ENCODE measurements at regions not wholly inside any gene's neighbourhood (a gene's known extent, or its start where the extent isn't known, plus 50 kb on each side); places are given as distances from the start of the nearest gene placed in this dataset.

DNA sequence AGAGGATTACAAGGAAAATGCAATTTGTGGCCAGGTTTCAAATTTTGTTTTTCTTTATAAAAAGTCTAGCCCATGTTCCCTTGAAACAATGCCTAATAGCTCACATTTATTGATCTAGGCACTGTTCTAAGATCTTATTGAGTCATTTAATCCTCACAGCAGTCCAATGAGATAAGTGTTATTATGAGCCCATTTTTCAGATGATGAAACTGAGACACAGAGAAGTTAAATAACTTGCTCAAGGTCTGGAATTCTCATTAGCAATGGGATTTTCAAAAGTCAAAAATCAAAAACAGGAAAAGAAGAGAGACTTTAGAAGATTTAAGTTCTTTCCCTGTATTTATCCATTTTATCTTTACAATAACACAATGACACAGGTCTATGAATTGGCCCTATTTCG is 90.0 kb upstream of the COL6A5 start:
- TF ChIP-seq, protein P1, sequence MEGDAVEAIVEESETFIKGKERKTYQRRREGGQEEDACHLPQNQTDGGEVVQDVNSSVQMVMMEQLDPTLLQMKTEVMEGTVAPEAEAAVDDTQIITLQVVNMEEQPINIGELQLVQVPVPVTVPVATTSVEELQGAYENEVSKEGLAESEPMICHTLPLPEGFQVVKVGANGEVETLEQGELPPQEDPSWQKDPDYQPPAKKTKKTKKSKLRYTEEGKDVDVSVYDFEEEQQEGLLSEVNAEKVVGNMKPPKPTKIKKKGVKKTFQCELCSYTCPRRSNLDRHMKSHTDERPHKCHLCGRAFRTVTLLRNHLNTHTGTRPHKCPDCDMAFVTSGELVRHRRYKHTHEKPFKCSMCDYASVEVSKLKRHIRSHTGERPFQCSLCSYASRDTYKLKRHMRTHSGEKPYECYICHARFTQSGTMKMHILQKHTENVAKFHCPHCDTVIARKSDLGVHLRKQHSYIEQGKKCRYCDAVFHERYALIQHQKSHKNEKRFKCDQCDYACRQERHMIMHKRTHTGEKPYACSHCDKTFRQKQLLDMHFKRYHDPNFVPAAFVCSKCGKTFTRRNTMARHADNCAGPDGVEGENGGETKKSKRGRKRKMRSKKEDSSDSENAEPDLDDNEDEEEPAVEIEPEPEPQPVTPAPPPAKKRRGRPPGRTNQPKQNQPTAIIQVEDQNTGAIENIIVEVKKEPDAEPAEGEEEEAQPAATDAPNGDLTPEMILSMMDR (conservative IDR thresholded peaks at IDR 0.05; ENCODE audit: low read depth, low read length), result no peak
- no peak for TF ChIP-seq POLR2A (IDR thresholded peaks at IDR 0.05; ENCODE audit: low read depth, low read length)
- TF ChIP-seq CEBPB (IDR thresholded peaks at IDR 0.05; ENCODE audit: low read depth, low read length), result no peak
- TF ChIP-seq MAZ (IDR thresholded peaks at IDR 0.05; ENCODE audit: borderline replicate concordance, low read depth, low read length), result no peak
- no peak for TF ChIP-seq RCOR1 (IDR thresholded peaks at IDR 0.05; ENCODE audit: insufficient replicate concordance, low read length)
- no peak for TF ChIP-seq RFX5 (IDR thresholded peaks at IDR 0.05; ENCODE audit: low read depth, low read length)
